Ovary (tissue), 3 donors: ENCODE measurements at regions not wholly inside any gene's neighbourhood (a gene's known extent, or its start where the extent isn't known, plus 50 kb on each side); places are given as distances from the start of the nearest gene placed in this dataset.

Source experiments
- EP300 ChIP-seq: sonication (generic); formaldehyde crosslinking; IDR thresholded peaks from one replicate; pipeline ENCODE4 v1.6.1; 2017; ENCODE audit warnings: antibody characterized with exemption
- TF ChIP-seq, protein P1 (sequence below), 3 donors: fragments of 450-650 bp in 2 of 3; fragments of 200-600 bp in 1 of 3; IDR thresholded peaks; one replicate each; pipeline versions ENCODE4 v1.5.1 to v1.8.0; 2016 to 2022; ENCODE audit warnings: antibody characterized with exemption in 3 of 3, mild to moderate bottlenecking in 1 of 3
- donor health status: DM: no; HTN: no; CAD: no.

DNA sequence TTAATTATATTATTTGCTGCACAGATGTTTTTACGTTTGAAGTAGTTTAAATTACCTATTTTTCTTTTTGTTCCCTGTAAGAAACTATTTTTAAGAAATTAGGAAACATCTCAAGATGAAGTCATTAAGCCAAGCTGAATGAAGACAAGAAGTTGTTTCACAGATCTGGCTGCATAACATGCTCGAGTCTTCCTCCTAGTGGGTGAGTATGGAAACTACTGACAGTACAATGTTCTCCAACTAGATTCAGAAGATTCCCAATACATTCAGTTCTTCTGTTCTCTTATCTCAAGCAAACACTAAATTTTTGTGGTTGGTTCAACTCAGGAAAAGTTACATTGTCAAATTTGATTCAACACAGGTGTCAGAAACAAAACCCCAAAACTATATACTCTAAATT lies 256.8 kb upstream of the VCX start:
- TF ChIP-seq, protein P1, sequence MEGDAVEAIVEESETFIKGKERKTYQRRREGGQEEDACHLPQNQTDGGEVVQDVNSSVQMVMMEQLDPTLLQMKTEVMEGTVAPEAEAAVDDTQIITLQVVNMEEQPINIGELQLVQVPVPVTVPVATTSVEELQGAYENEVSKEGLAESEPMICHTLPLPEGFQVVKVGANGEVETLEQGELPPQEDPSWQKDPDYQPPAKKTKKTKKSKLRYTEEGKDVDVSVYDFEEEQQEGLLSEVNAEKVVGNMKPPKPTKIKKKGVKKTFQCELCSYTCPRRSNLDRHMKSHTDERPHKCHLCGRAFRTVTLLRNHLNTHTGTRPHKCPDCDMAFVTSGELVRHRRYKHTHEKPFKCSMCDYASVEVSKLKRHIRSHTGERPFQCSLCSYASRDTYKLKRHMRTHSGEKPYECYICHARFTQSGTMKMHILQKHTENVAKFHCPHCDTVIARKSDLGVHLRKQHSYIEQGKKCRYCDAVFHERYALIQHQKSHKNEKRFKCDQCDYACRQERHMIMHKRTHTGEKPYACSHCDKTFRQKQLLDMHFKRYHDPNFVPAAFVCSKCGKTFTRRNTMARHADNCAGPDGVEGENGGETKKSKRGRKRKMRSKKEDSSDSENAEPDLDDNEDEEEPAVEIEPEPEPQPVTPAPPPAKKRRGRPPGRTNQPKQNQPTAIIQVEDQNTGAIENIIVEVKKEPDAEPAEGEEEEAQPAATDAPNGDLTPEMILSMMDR (IDR thresholded peaks at IDR 0.05): no peak
- no peak for TF ChIP-seq EP300
